Urothelium cell line (cell line): ENCODE measurements at regions not wholly inside any gene's neighbourhood (a gene's known extent, or its start where the extent isn't known, plus 50 kb on each side); places are given as distances from the start of the nearest gene placed in this dataset.

ENCODE experiments used
- DNase-seq: peaks from one replicate; pipeline ENCODE4 v3.0.0; 2011; ENCODE audit warnings: low spot score, mixed read lengths
- FAIRE-seq: peaks from 2 replicates; lab custom pipeline; 2011; peaks lifted over from hg19 to GRCh38; lab: Jason Lieb, UNC

DNA sequence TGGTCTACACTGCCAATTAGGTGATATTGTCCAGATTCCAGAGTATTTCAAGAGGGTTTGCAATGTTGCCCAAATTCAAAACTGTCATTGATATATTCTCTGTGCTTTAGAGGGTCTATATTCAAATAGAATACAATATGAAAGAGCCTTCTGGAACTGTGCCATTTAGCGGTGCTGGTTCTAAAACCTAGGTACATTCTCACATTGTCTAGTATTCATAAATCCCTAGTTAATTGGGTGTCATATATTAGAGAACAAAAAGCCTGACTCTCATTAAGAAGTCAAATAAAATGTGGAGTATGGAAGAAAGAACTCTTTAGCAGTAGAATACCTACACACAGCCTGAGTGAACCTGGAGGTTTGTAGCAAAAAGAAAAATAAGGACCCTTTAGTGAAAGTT, 447.9 kb downstream of the CNTN6 start:
- FAIRE-seq (no peak), DNase-seq (no peak)

DNA sequence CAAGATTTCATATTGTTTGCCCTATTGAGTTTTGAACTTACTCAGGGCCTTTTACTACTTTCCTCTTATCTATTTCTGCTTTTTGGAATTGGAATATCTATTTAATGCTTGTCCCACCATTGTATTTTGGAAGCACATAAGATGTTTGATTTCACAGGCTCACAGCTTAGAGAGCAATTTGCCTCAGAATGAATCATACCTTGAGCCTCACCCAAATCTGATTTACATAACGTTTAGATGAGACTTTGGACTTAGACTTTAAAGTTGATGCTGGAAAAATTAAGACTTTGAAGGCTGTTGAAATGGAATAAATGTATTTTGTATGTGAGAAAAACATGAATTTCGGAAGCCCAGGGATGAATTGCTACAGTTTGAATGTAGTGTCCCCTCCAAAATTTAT, 458.9 kb downstream of the CNTN6 start:
- FAIRE-seq: no peak
- no peak for DNase-seq

DNA sequence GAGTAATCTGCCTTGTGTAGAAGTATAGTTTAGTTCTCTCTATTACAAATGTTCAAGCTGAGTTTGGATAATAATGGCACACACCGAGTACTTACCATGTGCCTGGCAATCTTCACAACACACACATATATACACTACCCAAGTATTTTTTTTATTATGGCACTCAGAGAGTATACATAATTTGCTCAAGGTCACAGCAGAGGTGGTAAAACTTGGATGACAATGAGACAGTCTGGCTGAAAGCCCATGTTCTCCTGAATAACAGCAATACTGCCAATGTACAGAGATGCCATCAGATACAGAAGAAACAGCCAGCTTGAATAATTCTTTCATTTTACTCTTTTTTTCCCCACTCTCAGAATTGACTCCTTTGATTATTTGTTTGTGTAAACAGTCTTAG, 460.0 kb downstream of the CNTN6 start:
- FAIRE-seq: no peak
- no peak for DNase-seq

DNA sequence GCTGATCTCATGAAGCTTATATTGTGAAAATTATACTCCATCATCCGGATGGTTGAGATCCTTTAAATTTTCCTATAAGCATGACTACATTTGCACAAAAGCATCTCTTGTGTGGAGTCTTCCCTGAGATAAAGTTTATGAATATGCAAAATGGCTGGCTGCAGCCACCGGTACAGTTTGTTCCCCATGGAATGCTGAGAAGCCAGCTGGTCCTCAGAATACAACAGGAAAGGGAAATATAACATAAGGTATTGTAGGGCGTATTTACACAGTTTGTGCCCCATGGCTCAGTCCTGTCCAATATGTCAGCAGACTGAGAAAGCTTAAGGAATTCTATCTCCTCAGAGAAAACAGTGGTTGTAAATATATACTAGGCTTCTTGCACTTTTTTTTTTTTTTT, 468.6 kb downstream of the CNTN6 start:
- DNase-seq: no peak
- FAIRE-seq: no peak

DNA sequence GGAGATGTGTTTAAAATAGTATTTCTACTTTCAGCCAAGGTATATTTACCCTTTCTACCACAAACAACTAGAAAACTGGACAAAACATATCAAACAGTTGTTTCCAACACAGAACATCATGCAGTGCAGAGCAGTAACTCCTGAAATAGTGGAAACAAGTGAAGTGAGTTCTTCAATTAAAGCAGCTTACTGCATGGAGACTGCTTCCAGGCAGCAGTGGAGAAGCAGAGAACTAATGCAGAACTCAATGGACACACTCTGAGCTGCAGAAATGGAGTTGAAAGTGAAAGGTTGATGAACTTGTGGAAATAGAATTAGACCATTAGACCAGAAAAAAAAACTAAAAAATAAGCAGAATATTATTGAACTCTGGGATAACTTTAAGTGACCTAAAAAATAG, 478.9 kb downstream of the CNTN6 start:
- no peak for DNase-seq
- no peak for FAIRE-seq

DNA sequence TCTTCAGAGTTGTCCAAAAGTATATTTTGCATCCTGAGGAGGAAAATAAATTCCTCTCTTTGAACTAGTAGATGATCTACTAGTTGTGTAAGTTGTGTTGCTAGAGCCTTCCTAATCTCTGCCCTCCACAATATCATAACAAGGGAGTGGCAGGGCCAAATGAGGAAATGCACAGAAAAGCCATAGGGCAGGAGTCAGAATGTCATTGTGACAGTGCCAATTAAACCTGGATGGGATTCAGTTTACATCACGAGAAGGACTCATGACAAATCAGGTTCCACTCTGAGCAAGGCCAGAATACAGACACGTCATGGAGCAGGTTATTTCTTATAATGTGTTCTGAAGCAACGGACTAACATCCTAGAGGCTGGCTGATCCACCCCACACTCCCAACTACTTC, 483.2 kb downstream of the CNTN6 start:
- DNase-seq (no peak), FAIRE-seq (no peak)

DNA sequence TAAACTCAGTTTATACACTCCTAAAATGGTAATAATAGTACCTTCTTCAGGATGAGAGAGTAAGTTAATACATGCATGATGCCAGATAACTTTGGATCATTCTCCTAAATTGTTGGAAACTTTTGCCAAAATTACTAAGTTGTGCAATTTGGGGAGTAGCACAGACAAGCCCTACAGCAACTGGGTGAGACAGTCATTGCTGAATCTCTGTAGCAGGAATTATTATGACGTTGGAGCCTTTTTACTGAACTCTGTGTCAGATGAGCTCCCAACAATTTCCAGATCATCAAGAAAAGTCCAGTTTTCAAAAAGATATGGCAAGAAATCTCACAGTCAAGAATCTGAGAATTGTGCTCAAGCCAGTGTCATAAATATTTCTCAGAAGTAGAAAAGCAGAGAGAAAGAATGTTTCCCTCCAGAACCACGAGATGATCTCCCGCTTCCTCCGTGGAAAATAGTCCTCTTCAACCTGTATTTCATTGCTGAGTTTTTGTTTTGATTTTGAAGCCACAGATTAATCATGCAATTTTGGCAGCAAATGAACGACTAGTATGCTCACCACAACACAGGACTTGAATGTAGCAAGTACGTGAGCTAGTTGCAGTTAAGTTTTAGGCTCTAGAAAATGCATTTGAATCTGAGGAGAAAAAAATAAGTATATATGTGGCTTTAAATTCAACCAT, 485.4 kb downstream of the CNTN6 start:
- no peak for FAIRE-seq
- no peak for DNase-seq

DNA sequence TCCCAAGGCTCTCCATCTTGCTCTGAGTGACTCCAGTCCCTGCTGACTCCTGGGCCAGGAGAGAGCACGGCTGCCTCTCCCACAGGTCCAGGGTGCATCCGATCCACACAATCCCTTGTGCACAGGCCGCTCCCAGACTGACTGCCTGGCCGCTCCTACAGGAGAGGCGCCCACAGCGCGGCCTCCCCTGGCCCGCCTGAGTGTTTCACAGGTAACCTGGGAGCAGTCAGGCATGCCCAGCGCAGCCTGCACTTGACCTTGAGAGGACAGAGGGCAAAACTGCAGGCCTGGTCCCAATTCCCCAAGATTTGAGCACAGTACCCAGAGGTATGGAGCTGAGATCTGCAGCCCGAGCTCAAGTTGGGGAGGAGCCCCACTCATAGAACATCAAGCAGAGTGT, 490.2 kb downstream of the CNTN6 start:
- FAIRE-seq (no peak), DNase-seq (no peak)

DNA sequence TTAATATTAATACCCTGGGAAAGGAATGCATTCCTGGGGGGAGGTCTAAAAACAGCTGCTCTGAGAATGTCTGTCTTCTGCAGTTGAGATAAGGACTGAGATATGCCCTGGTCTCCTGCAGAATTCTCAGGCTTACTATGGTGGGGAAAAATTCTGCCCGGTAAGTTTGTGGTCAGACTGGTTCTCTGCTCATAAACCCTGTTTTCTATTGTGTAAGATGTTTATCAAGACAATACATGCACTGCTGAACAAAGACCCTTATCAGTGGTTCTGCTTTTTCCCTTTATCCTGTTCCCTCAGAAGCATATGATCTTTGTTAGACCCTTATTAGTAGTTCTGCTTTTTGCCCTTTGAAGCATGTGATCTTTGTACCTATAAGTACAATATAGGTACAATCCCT, 494.6 kb downstream of the CNTN6 start:
- DNase-seq (no peak), FAIRE-seq (no peak)

DNA sequence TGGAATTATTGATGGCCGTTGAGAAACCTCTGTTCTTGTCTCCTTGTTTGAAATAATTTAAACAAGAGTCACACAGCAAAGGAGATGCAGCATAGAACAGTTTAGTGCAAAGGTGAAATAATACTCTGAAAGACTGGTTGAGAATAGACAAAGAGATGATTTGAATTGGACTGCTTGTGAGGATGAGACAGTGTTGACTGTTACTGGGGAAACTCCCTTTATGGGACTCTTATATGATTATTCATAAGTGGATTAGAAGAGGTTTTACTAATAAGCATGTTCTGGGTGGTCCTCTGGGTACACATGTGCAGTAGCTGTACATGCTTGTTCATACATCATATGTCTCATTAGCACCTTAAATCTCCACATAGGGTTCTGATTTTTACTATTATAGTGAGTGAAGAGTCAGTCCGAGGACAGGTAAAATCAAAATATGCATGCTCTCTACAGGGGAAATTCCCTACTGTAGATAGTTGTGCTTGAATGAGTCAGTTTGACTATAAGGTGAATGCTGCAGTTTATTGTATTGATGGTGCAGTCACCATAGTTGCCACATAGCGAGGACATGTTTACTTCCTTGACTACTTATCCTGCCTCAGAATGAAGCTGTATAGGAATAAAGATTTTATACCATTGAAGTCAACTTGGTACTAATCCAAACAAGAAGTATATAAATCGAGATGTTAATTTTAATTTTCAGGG, 498.7 kb downstream of the CNTN6 start:
- no peak for DNase-seq
- no peak for FAIRE-seq

DNA sequence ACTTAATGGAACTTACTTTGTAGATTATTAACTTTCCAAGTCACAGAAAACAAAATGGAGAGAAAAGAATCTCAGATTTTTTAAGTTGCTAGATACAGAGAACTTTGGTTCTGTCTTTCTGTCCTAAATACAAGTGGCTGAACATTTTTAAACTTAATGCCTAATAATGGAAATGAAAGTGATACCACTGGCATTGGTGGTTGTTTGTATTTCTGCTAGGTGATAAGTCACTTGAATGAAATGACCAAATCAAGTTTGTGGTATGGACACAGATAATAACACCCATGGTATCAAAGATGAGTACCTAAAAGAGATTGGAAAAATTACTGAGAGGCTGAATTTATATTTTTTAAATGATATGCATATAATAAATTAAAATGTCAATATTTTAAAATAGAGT, 502.1 kb downstream of the CNTN6 start:
- no peak for FAIRE-seq
- DNase-seq: no peak

DNA sequence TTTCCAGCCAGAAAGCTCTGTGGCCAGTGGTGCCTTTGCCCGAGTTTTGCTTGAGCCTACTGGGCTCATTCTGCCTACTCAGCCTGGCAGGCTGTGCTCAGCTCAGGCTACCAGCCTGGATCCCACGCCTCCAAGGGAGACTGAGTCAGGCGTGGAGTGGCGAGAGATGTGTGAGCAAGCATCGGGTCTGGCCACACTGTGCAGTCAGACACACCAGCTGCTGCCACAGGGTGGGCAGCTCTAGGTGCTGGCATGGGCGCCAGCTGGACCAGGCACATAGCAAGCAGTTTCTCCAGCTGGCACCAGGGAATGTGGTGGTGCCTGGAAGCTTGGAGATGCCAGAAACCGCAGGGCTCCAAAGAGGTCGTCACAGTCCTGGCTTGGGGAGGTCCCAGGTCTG, 498.5 kb upstream of the CNTN4 start:
- FAIRE-seq (no peak), DNase-seq (no peak)

DNA sequence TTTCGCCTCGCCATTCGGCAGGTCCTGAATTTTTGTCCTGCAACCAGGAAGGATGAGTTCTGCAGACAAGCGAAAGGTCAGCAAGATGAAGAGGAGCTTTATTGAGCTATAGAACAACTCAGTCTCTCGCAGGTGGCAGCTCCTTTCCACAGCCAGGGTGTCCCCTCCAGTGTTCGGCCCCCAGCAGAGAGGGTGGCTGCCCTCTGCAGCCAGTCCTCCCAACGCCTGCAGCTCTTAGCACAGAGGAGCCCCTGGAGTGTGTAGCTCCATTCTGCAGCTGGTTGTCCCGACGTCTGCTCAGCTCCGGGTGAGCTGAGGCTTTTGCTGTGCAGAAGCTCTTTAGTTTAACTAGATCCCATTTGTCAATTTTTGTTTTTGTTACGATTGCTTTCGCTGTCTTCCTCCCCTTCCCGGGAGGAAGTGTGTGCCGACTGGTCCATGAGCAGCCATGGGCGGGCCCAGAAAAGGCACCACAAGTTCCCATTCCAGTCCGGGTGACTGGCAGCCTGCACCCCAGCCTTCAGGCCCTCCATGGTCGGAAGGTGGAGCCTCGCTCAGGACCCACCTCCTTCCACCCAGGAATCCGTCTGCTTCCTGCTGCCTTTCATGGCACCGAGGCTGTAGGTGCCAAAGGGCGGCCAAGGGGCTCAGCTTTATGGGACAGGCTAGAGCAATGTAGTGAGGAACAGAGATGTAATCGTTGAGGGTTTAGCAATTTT, 497.8 kb upstream of the CNTN4 start:
- no peak for DNase-seq
- FAIRE-seq: no peak

DNA sequence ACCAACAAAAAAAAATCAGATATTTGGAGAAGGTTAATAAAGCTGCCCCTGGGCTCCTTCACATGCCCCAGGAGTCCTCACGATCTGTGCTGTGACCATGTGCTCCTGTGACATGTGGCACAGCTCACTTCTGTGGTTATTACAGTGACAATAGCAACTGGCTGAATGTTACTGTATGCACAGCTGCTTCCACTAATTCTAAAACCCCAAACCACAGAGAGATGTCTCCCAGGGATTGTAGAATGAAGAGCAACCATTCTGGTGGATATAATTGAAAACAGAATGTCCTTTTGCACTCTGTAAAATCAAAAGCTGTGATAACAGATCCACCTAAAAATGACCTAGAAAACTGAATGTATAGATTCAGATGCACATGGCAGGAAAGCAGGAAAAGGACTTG, 489.2 kb upstream of the CNTN4 start:
- DNase-seq: no peak
- FAIRE-seq: no peak

DNA sequence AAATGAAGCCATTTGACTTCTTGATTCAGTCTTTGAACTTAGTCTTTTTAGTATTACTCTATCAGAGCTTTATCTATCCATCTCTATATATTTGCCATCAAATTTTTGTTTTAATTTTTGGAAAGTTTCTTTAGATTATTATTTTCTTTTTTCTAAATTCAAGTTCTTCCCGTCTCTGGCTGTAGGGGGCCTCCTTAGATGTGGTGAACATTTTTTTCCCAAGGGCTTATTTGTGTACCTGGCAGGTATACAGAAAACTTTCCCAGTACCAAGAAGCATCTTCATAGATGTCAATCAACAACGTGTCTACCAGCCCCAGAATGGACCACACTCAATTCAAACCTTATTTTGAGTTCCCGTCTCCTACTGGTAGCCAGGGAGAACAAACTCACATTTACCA, 486.8 kb upstream of the CNTN4 start:
- DNase-seq (no peak), FAIRE-seq (no peak)

DNA sequence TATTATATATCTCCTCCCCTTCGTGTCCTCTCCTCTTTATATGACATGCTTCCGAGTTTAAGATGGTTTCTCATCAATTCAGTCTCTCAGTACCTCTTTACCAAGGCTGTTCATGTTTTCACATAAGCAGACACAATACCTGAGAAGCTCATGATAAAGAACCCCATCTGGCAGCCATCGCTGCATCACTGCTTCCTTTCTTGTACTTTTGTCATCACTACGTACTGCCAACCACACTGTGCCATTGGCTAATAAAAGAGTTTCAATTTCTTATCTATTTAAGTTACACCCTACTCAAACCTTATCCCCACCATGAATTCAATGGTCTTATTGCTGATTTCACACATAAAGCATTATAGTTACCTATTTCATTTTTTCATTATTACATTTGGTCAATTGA, 484.7 kb upstream of the CNTN4 start:
- DNase-seq (no peak), FAIRE-seq (no peak)

DNA sequence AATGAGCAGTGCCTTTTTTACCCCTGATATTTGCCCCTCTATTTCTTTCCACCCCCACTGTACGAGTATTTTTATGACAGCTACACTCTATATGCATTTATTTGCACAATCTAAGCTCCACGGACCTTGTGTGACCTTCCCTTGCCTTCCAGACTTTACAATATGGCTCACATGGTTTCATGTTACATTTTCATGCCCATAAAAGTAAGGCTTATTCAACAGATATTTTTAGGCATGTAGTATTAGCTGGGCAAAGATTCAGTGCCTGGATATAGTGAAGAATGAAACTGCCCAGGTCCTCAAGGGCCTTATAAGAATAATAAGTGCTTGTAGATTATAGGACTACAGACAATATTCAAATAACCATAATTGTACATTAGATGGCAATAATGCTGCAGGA, 481.9 kb upstream of the CNTN4 start:
- FAIRE-seq: no peak
- no peak for DNase-seq

DNA sequence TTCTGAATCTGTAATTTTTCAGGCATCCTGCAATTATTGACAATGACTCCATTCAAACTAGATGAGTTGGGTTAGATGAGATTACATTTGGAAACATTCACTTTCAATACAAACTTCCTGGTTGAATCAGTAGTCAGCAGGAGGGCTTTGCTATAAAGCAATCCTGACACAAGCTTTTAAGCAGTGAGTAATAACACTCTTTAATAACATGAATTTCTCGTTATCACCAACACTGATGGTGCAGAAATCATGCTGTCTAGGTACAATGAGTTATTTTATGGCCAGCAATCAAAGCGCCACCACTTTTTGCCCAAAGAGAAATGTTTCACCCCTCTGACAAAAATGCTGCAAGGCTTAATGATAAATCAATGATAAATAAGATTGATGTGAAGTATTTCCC, 474.8 kb upstream of the CNTN4 start:
- no peak for DNase-seq
- no peak for FAIRE-seq

DNA sequence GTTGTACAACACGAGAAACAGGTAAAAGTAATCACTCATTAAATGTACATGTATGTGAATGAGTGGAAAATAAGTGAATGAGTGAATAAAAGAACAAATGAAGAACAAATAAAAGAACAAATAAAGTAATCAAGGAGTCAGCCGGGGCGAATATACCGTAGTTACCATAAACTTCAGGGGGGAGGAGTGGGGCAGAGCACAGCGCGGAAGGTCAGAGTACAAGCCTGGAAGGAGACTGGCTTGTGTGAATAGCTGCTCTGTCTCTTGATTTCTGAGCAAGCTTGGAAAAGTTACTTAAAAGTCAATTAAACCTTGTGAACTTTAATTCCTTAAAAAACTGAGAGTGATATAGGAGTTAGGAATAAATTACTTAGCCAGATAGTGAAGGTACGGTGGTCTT, 466.5 kb upstream of the CNTN4 start:
- no peak for DNase-seq
- FAIRE-seq: no peak

DNA sequence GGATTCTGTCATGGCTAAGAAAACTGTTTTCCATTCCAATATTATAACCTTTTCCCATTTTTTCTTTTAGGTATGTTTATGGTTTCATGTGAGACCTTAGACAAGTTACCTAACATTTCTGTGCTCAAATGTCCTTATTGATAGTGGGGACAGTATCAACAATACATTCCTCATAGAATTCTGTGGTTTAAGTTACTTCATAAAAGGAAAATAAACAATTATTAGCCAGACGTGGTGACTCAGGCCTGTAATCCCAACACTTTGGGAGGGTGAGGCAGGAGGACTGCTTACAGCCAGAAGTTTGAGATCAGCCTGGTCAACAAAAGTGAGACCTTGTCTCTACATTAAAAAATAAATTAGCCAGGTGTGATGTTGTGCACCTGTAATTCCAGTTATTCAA, 436.8 kb upstream of the CNTN4 start:
- no peak for FAIRE-seq
- no peak for DNase-seq

DNA sequence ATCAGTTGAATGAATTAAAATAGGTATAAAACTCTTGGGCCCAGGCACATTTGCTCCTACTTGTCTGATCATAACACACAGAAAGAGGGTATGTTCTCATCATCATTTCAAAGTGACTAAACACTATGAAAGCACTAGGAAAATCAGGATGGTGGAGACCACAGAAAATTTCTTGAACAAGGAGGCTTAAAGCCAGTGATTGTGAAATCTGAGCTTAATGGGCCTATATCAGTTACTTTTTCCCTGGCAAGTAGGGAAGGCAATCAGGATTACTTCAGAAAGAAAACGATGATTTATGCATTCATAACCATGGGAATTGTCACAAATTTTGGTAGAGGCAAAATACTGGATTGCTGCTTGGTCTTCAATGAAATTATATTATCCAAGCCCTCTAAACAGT, 434.4 kb upstream of the CNTN4 start:
- FAIRE-seq (no peak), DNase-seq (no peak)

DNA sequence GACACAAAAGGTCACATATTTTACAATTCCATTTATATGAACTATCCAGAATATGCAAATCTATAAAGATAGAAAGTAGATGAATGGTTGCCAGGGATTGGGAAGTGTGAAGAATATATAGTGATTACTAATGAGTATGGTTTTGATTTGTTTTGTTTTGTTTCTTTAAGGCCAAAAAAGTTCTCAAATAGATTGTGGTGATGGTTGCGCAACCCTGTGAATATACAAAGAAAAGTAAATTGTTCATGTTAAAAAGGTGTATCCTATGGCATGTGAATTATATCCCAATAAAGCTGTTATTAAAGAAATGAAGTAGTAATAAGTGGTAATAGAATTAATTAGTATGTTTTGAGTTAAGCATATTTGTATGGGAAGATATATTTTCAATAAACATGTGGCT, 431.8 kb upstream of the CNTN4 start:
- FAIRE-seq (no peak), DNase-seq (no peak)
